GM12878 (cell line): ENCODE measurements at regions not wholly inside any gene's neighbourhood (a gene's known extent, or its start where the extent isn't known, plus 50 kb on each side); places are given as distances from the start of the nearest gene placed in this dataset.

Experiments used
- ATAC-seq: fragments of 200-7000 bp; cut with Tn5 transposase; 3 replicates; pipeline ENCODE4 v1.9.1; 2020; ENCODE audit warnings: mild to moderate bottlenecking, moderate library complexity
- BruUV-seq: library from RNA; stranded (reverse); fragments of 400-500 nt; replicated peaks from 2 replicates; lab custom pipeline; 2021; lab: Mats Ljungman, UMichigan
- CTCF ChIA-PET: fragments of 300-600 bp; sonication (Branson Sonifier 250); formaldehyde crosslinking; extraction: SDS; loops from one replicate; lab custom pipeline; 2021; ENCODE audit warnings: inconsistent platforms; lab: Yijun Ruan, JAX
- POLR2A ChIA-PET: fragments of 350-600 bp; formaldehyde crosslinking; extraction: SDS; loops from one replicate; lab custom pipeline; 2021; ENCODE audit warnings: inconsistent platforms; lab: Charles Lee
- RAD21 ChIA-PET: fragments of 300-600 bp; sonication (Branson Sonifier 250); formaldehyde crosslinking; loops from one replicate; lab custom pipeline; 2023; ENCODE audit warnings: antibody characterized with exemption; ENCODE audit not compliant: unreplicated experiment; lab: Charles Lee
- SMC1A ChIA-PET: fragments of 300-600 bp; sonication (Branson Sonifier 250); formaldehyde crosslinking; loops from one replicate; lab custom pipeline; 2023; ENCODE audit not compliant: unreplicated experiment, uncharacterized antibody; lab: Charles Lee
- DNase-seq: peaks from one replicate; pipeline ENCODE4 v3.0.0-alpha.2; 2011; ENCODE audit warnings: low read depth, low spot score
- FAIRE-seq: peaks from 3 replicates; lab custom pipeline; 2011; peaks lifted over from hg19 to GRCh38; lab: Jason Lieb, UNC
- H2AFZ ChIP-seq: 2 replicates; pipeline ENCODE4 v1.6.0; 2011; ENCODE audit warnings: low read depth, low read length, control low read depth; ENCODE audit not compliant: control insufficient read depth
- H3K27ac ChIP-seq: 2 replicates; pipeline ENCODE4 v1.5.1; 2011; ENCODE audit warnings: control low read depth; ENCODE audit not compliant: control insufficient read depth, insufficient read depth
- H3K27me3 ChIP-seq, 2 experiments: replicated peaks in 1 of 2; 2 replicates each; pipeline versions ENCODE4 v1.6.0 to v1.6.1; 2011; ENCODE audit warnings: low read length in 1 of 2; ENCODE audit not compliant: control insufficient read depth in 2 of 2, insufficient read depth in 2 of 2
- H3K36me3 ChIP-seq, 2 experiments: 2 replicates each; pipeline ENCODE4 v1.5.1; 2011; ENCODE audit warnings: low read length in 1 of 2; ENCODE audit not compliant: control insufficient read depth in 2 of 2, insufficient read depth in 2 of 2
- H3K4me1 ChIP-seq: 2 replicates; pipeline ENCODE4 v1.6.1; 2011; ENCODE audit warnings: mild to moderate bottlenecking, low read length, moderate library complexity, mixed read lengths; ENCODE audit not compliant: control insufficient read depth, insufficient read depth
- H3K4me2 ChIP-seq: 2 replicates; pipeline ENCODE4 v1.6.0; 2011; ENCODE audit warnings: control low read depth; ENCODE audit not compliant: control insufficient read depth, insufficient read depth
- H3K4me3 ChIP-seq: fragments of 200-600 bp; sonication (generic); 2 replicates; pipeline ENCODE4 v1.5.1; 2016
- H3K79me2 ChIP-seq: 2 replicates; pipeline ENCODE4 v1.6.0; 2011; ENCODE audit warnings: low read length; ENCODE audit not compliant: control insufficient read depth, insufficient read depth
- H3K9ac ChIP-seq: 2 replicates; pipeline ENCODE4 v1.8.0; 2011; ENCODE audit warnings: low read length, control low read depth, mixed read lengths; ENCODE audit not compliant: control insufficient read depth, insufficient read depth
- H3K9me3 ChIP-seq: replicated peaks from 3 replicates; pipeline ENCODE4 v1.5.1; 2011; ENCODE audit warnings: mild to moderate bottlenecking, low read length; ENCODE audit not compliant: control insufficient read depth, insufficient read depth
- H4K20me1 ChIP-seq: 2 replicates; pipeline ENCODE4 v1.6.0; 2011; ENCODE audit not compliant: control insufficient read depth, insufficient read depth
- EP300 ChIP-seq, 2 experiments: fragments of 150-350 bp in 1 of 2; IDR thresholded peaks; 2 replicates each; pipeline ENCODE4 v1.6.1; 2011 to 2012; ENCODE audit warnings: low read depth in 2 of 2, low read length in 2 of 2, borderline replicate concordance in 1 of 2, improper control_type of control experiment in 1 of 2, inconsistent platforms in 1 of 2; ENCODE audit not compliant: control insufficient read depth in 1 of 2
- ETV6 ChIP-seq, 2 experiments: fragments of 450-650 bp in 1 of 2; IDR thresholded peaks in 1 of 2; conservative IDR thresholded peaks in 1 of 2; 2 replicates each; pipeline ENCODE4 v1.6.1; 2014; ENCODE audit warnings: antibody characterized with exemption in 1 of 2, borderline replicate concordance in 1 of 2, low read depth in 1 of 2, mild to moderate bottlenecking in 1 of 2, moderate library complexity in 1 of 2
- FOXM1 ChIP-seq: IDR thresholded peaks from 2 replicates; pipeline ENCODE4 v1.6.1; 2012; ENCODE audit warnings: low read depth, mild to moderate bottlenecking, inconsistent platforms, low read length, moderate library complexity
- HDAC6 ChIP-seq: fragments of 200-600 bp; sonication (generic); IDR thresholded peaks from one replicate; pipeline ENCODE4 v1.8.0; 2017; ENCODE audit warnings: antibody characterized with exemption; ENCODE audit not compliant: unreplicated experiment
- JUNB ChIP-seq: IDR thresholded peaks from 2 replicates; pipeline ENCODE4 v1.6.1; 2016; ENCODE audit warnings: antibody characterized with exemption, mild to moderate bottlenecking
- KLF5 ChIP-seq: fragments of 450-650 bp; IDR thresholded peaks from 2 replicates; pipeline ENCODE4 v1.6.1; 2014; ENCODE audit warnings: mild to moderate bottlenecking; ENCODE audit not compliant: partially characterized antibody
- MEF2A ChIP-seq: IDR thresholded peaks from 2 replicates; pipeline ENCODE4 v1.6.1; 2011; ENCODE audit warnings: low read depth, mild to moderate bottlenecking, low read length, moderate library complexity; ENCODE audit not compliant: insufficient read depth
- MTA2 ChIP-seq: fragments of 450-650 bp; IDR thresholded peaks from 2 replicates; pipeline ENCODE4 v1.6.1; 2016; ENCODE audit warnings: low read depth, mild to moderate bottlenecking, moderate library complexity
- NFXL1 ChIP-seq: fragments of 450-650 bp; IDR thresholded peaks from 2 replicates; pipeline ENCODE4 v1.6.1; 2017; ENCODE audit warnings: antibody characterized with exemption, mild to moderate bottlenecking, borderline replicate concordance
- NFYA ChIP-seq: IDR thresholded peaks from 2 replicates; pipeline ENCODE4 v1.6.1; 2011; ENCODE audit warnings: low read depth, mild to moderate bottlenecking, low read length, improper control_type of control experiment, borderline replicate concordance
- NKRF ChIP-seq: fragments of 450-650 bp; conservative IDR thresholded peaks from 2 replicates; pipeline ENCODE4 v1.6.1; 2017; ENCODE audit warnings: mild to moderate bottlenecking, moderate library complexity
- NRF1 ChIP-seq: conservative IDR thresholded peaks from 2 replicates; pipeline ENCODE4 v1.6.1; 2011; ENCODE audit warnings: mild to moderate bottlenecking, low read depth, low read length, improper control_type of control experiment
- PBX3 ChIP-seq: IDR thresholded peaks from 2 replicates; pipeline ENCODE4 v1.6.1; 2011; ENCODE audit warnings: mild to moderate bottlenecking, low read depth, low read length, moderate library complexity; ENCODE audit not compliant: insufficient replicate concordance
- RAD51 ChIP-seq: fragments of 450-650 bp; IDR thresholded peaks from 2 replicates; pipeline ENCODE4 v1.6.1; 2016; ENCODE audit warnings: moderate library complexity, mild to moderate bottlenecking, inconsistent platforms
- RUNX3 ChIP-seq: IDR thresholded peaks from 2 replicates; pipeline ENCODE4 v1.6.1; 2012; ENCODE audit warnings: low read length, inconsistent platforms
- SREBF2 ChIP-seq: IDR thresholded peaks from 2 replicates; pipeline ENCODE4 v1.6.1; 2012; ENCODE audit warnings: mild to moderate bottlenecking, low read length
- SUPT20H ChIP-seq: IDR thresholded peaks from 2 replicates; pipeline ENCODE4 v1.6.1; 2011; ENCODE audit warnings: low read depth, mild to moderate bottlenecking, low read length, moderate library complexity, borderline replicate concordance; ENCODE audit not compliant: control insufficient read depth
- TARDBP ChIP-seq: IDR thresholded peaks from 2 replicates; pipeline ENCODE4 v1.6.1; 2016; ENCODE audit warnings: borderline replicate concordance
- ZNF622 ChIP-seq: fragments of 450-650 bp; IDR thresholded peaks from 2 replicates; pipeline ENCODE4 v1.6.1; 2017; ENCODE audit warnings: mild to moderate bottlenecking, inconsistent platforms
- whole genome bisulfite sequencing: methylation state at CpG from one replicate; pipeline ENCODE4 v1.1.6; 2016; ENCODE audit warnings: low lambda C conversion rate; ENCODE audit not compliant: insufficient replicate concordance, insufficient coverage; ENCODE audit errors: missing lambda C conversion rate; 5-methylcytosine and 5-hydroxymethylcytosine counted together
- in situ Hi-C: fragments of 300-500 bp; cut with MboI; formaldehyde crosslinking; loops from 9 replicates; pipeline ENCODE4 v1.14.3; 2018; ENCODE audit warnings: mixed read lengths
- intact Hi-C: fragments of 100-400 bp; cut with micrococcal nuclease; formaldehyde crosslinking; loops from one replicate; pipeline ENCODE4 v1.14.2; 2022; ENCODE audit not compliant: unreplicated experiment

- H3K79me2 ChIP-seq = no peaks in the 10 kb centered on the region
- no TSS peak for BruUV-seq
- POLR2A ChIA-PET = no interaction called here
- CTCF ChIA-PET = no interaction called here
- no peaks in the 10 kb centered on the region for H3K36me3 ChIP-seq
- no peaks in the 10 kb centered on the region for H3K9me3 ChIP-seq
- H3K9ac ChIP-seq = no peak overlapping the region
- DNase-seq = no peak
- TF ChIP-seq SUPT20H = no peak
- no peak for TF ChIP-seq NFXL1
- no peak for TF ChIP-seq ZNF622
- TF ChIP-seq EP300 (IDR thresholded peaks at IDR 0.05; ENCODE audit: borderline replicate concordance in 1 of 2, control insufficient read depth in 1 of 2, low read depth in 2 of 2, low read length in 2 of 2) = no peak
- no peak for TF ChIP-seq HDAC6
- TF ChIP-seq RAD51 = no peak
- TF ChIP-seq JUNB = no peak
- TF ChIP-seq TARDBP = no peak
- no peak for TF ChIP-seq FOXM1
- no peak for TF ChIP-seq NKRF
- no peak for TF ChIP-seq NRF1
- TF ChIP-seq PBX3 = no peak
- no peak for TF ChIP-seq MEF2A
- TF ChIP-seq KLF5 = no peak
- TF ChIP-seq SREBF2 = no peak
- no peak for TF ChIP-seq MTA2
- TF ChIP-seq NFYA = no peak
- TF ChIP-seq RUNX3 = no peak
- no peak for TF ChIP-seq ETV6 (conservative IDR thresholded peaks at IDR 0.05 in 1 of 2, IDR thresholded peaks at IDR 0.05 in 1 of 2; ENCODE audit: borderline replicate concordance in 1 of 2, low read depth in 1 of 2)
- H2AFZ ChIP-seq = no peak overlapping the region
- no peak for ATAC-seq
- SMC1A ChIA-PET = interaction anchor here (0.6 kb wide), 1 partner anchor 858 kb away, joined by 3 read pairs; no protein-coding TSS in a partner anchor
- no peak overlapping the region for H3K27ac ChIP-seq
- no peaks in the 10 kb centered on the region for H3K4me1 ChIP-seq
- no peak overlapping the region for H3K4me2 ChIP-seq
- in situ Hi-C loops = no loop called here
- FAIRE-seq = no peak
- H3K27me3 ChIP-seq = no peaks in the 10 kb centered on the region; a peak in 1 of 4 replicates
- intact Hi-C loops = no loop called here
- WGBS = 66% methylated on average over 15 of the region's 16 CpGs
- RAD21 ChIA-PET = no interaction called here
- H3K4me3 ChIP-seq = no peak overlapping the region
- no peaks in the 10 kb centered on the region for H4K20me1 ChIP-seq
These were observed 195.7 kb downstream of the CTTN start for GRCh38 chr11:70594031-70594430.
